SU-DHL-6 (cell line): ENCODE measurements at regions not wholly inside any gene's neighbourhood (a gene's known extent, or its start where the extent isn't known, plus 50 kb on each side); places are given as distances from the start of the nearest gene placed in this dataset.

Experiments
- H2AFZ ChIP-seq: fragments of 200-600 bp; sonication (generic); 2 replicates; pipeline ENCODE4 v1.6.1; 2014; ENCODE audit warnings: low read depth, mild to moderate bottlenecking, moderate library complexity, mixed read lengths, antibody characterized with exemption, low read length; ENCODE audit not compliant: severe bottlenecking
- H3F3A ChIP-seq: fragments of 200-600 bp; shearing (Covaris generic); 2 replicates; pipeline ENCODE4 v1.6.0; 2016; ENCODE audit warnings: antibody characterized with exemption, mild to moderate bottlenecking; ENCODE audit not compliant: insufficient read depth
- H3K27ac ChIP-seq: fragments of 200-600 bp; sonication (generic); 2 replicates; pipeline ENCODE4 v1.5.1; 2016; ENCODE audit warnings: low read depth, mild to moderate bottlenecking, low read length, moderate library complexity, mixed read lengths
- H3K27me3 ChIP-seq: fragments of 200-600 bp; sonication (generic), shearing (Covaris generic); 2 replicates; pipeline ENCODE4 v1.6.0; 2014; ENCODE audit warnings: mild to moderate bottlenecking, low read length
- H3K36me3 ChIP-seq: fragments of 200-600 bp; sonication (generic); 2 replicates; pipeline ENCODE4 v1.6.1; 2014; ENCODE audit warnings: mild to moderate bottlenecking, low read length, mixed read lengths
- H3K4me2 ChIP-seq: fragments of 300-600, 200-600 bp; shearing (Covaris generic), sonication (generic); 2 replicates; pipeline ENCODE4 v1.6.0; 2014; ENCODE audit warnings: low read length, low read depth, mild to moderate bottlenecking; ENCODE audit not compliant: poor library complexity, severe bottlenecking
- H3K4me3 ChIP-seq: fragments of 200-600 bp; sonication (generic); 2 replicates; pipeline ENCODE4 v1.5.1; 2014; ENCODE audit warnings: antibody characterized with exemption, low read length, mild to moderate bottlenecking, mixed read lengths; ENCODE audit not compliant: insufficient read depth, poor library complexity, severe bottlenecking
- H3K79me2 ChIP-seq: fragments of 200-600 bp; sonication (generic); 2 replicates; pipeline ENCODE4 v1.6.1; 2014; ENCODE audit warnings: mild to moderate bottlenecking, low read length, moderate library complexity; ENCODE audit not compliant: insufficient read depth
- H3K9ac ChIP-seq: fragments of 200-600 bp; sonication (generic); 2 replicates; pipeline ENCODE4 v1.7.0; 2014; ENCODE audit warnings: mild to moderate bottlenecking, low read length
- H3K9me2 ChIP-seq: fragments of 200-600 bp; sonication (generic); replicated peaks from 2 replicates; pipeline ENCODE4 v1.6.1; 2014; ENCODE audit warnings: low read length; ENCODE audit not compliant: insufficient read depth
- H3K9me3 ChIP-seq: fragments of 200-600 bp; sonication (generic); 2 replicates; pipeline ENCODE4 v1.6.1; 2014; ENCODE audit warnings: low read length, mixed read lengths; ENCODE audit not compliant: insufficient read depth
- H4K20me1 ChIP-seq: fragments of 200-600 bp; sonication (generic); 2 replicates; pipeline ENCODE4 v1.6.1; 2014; ENCODE audit warnings: low read depth, mild to moderate bottlenecking, antibody characterized with exemption, low read length, moderate library complexity, mixed read lengths
- CTCF ChIP-seq: fragments of 200-600 bp; sonication (generic); IDR thresholded peaks from one replicate; pipeline ENCODE4 v1.5.1; 2017; ENCODE audit warnings: antibody characterized with exemption, mild to moderate bottlenecking, low read length, moderate library complexity; ENCODE audit not compliant: insufficient read depth, poor library complexity, severe bottlenecking
- EZH2phosphoT487 ChIP-seq: fragments of 200-600 bp; sonication (generic), shearing (Covaris generic); conservative IDR thresholded peaks from 2 replicates; pipeline ENCODE4 v1.6.1; 2018; ENCODE audit warnings: mild to moderate bottlenecking, antibody characterized with exemption, low read length, moderate library complexity, mixed read lengths

- Histone ChIP-seq H3K27me3 (no peaks in the 10 kb centered on the region), H4K20me1 (no peaks in the 10 kb centered on the region), H3K9me2 (no peaks in the 10 kb centered on the region), H3F3A (no peaks in the 10 kb centered on the region), H3K9me3 (no peaks in the 10 kb centered on the region), H3K9ac (no peak overlapping the region), H3K79me2 (no peaks in the 10 kb centered on the region), H3K27ac (no peak overlapping the region), H3K4me3 (no peak overlapping the region), H3K4me2 (no peak overlapping the region), H2AFZ (no peak overlapping the region), H3K36me3 (no peaks in the 10 kb centered on the region)
- TF ChIP-seq EZH2phosphoT487 (no peak), CTCF (no peak)
Observed at GRCh38 chr5:124399426-124399961, 346.9 kb downstream of the ZNF608 start.

GRCh38 chr5:124398460-124398859 lies 348.0 kb downstream of the ZNF608 start:
- H4K20me1 ChIP-seq = no peaks in the 10 kb centered on the region
- no peak for TF ChIP-seq CTCF
- TF ChIP-seq EZH2phosphoT487 = no peak
- no peaks in the 10 kb centered on the region for H3K9me3 ChIP-seq
- H3K79me2 ChIP-seq = no peaks in the 10 kb centered on the region
- H3K36me3 ChIP-seq = no peaks in the 10 kb centered on the region
- H3K9ac ChIP-seq = no peak overlapping the region
- no peak overlapping the region for H3K4me2 ChIP-seq
- H2AFZ ChIP-seq = no peak overlapping the region
- no peaks in the 10 kb centered on the region for H3K27me3 ChIP-seq
- no peaks in the 10 kb centered on the region for H3F3A ChIP-seq
- no peak overlapping the region for H3K27ac ChIP-seq
- no peaks in the 10 kb centered on the region for H3K9me2 ChIP-seq
- no peak overlapping the region for H3K4me3 ChIP-seq

GRCh38 chr5:124397317-124397716 lies 349.1 kb downstream of the ZNF608 start:
- Histone ChIP-seq H3K27ac (no peak overlapping the region), H3F3A (no peaks in the 10 kb centered on the region), H3K36me3 (no peaks in the 10 kb centered on the region), H3K79me2 (no peaks in the 10 kb centered on the region), H3K27me3 (no peaks in the 10 kb centered on the region), H4K20me1 (no peaks in the 10 kb centered on the region), H3K9me2 (no peaks in the 10 kb centered on the region), H3K4me2 (no peak overlapping the region), H3K9ac (no peak overlapping the region), H3K9me3 (no peaks in the 10 kb centered on the region), H3K4me3 (no peak overlapping the region), H2AFZ (no peak overlapping the region)
- no peak for TF ChIP-seq CTCF
- no peak for TF ChIP-seq EZH2phosphoT487
